ENCODE measurements at regions not wholly inside any gene's neighbourhood (a gene's known extent, or its start where the extent isn't known, plus 50 kb on each side); places are given as distances from the start of the nearest gene placed in this dataset.

DNA sequence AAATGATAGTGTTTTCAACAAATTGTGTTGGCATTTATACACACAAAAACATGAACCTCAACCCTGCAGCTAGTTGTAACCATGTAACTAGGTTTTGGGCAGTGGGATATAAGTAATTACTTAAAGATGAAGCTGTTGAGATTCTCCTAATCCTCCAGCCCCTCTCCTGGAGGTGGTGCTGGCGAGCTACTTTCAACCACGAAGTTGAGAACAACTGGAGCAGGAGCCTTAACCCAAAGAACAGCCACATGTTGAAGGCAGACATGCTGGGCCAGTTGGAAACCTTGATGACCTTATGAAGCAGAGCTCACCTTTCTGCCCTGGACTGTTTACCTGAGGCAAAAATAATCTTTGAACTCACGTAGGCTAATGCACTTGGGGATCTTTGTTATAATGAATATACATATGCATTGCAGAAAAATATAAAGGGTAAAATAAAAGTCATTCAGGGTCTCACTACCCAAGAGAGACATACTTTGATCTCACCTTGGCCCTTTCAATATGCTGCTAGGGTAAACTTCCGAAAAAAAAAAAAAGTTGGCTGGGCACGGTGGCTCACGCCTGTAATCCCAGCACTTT lies 89.6 kb upstream of the NPAS2 start:
- TF ChIP-seq CTCF (conservative IDR thresholded peaks at IDR 0.05): peak; percentile 68
- Mint-ChIP-seq H3K4me1 (ENCODE audit: unreplicated experiment) (peaks cover 9% of the 10 kb centered on the region), H3K36me3 (no peaks in the 10 kb centered on the region), H3K9me3 (peaks cover 4% of the 10 kb centered on the region), H3K4me3 (no peak overlapping the region), H3K27me3 (peaks cover 3% of the 10 kb centered on the region), H3K27ac (no peak overlapping the region)
- no peak for DNase-seq (ENCODE audit: extremely low spot score, unreplicated experiment)

DNA sequence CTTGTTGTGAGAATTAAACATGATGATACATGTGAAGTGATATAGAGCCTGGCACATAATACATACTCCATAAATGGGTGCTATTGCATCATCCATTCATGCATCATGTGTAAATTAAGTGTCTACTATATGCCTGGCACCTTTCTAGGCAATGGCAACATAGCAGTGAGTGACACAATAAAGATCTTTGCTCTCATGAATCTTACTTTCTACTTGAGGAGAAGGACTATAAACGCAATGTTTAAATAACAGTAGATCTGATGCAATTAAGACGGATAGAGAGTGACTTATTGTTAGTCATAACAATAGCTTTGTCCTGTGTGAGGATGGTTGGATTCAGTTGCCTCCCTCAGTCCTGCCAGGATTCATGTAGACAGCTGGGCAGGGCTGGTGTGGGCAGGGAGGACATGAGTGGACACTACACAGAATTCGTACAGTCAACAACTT lies 88.4 kb upstream of the NPAS2 start:
- Mint-ChIP-seq H3K4me3 (no peak overlapping the region), H3K27ac (no peak overlapping the region), H3K9me3 (peaks cover 4% of the 10 kb centered on the region), H3K4me1 (ENCODE audit: unreplicated experiment) (peaks cover 9% of the 10 kb centered on the region), H3K36me3 (no peaks in the 10 kb centered on the region), H3K27me3 (peaks cover 3% of the 10 kb centered on the region)
- no peak for TF ChIP-seq CTCF (conservative IDR thresholded peaks at IDR 0.05)
- no peak for DNase-seq (ENCODE audit: extremely low spot score, unreplicated experiment)

DNA sequence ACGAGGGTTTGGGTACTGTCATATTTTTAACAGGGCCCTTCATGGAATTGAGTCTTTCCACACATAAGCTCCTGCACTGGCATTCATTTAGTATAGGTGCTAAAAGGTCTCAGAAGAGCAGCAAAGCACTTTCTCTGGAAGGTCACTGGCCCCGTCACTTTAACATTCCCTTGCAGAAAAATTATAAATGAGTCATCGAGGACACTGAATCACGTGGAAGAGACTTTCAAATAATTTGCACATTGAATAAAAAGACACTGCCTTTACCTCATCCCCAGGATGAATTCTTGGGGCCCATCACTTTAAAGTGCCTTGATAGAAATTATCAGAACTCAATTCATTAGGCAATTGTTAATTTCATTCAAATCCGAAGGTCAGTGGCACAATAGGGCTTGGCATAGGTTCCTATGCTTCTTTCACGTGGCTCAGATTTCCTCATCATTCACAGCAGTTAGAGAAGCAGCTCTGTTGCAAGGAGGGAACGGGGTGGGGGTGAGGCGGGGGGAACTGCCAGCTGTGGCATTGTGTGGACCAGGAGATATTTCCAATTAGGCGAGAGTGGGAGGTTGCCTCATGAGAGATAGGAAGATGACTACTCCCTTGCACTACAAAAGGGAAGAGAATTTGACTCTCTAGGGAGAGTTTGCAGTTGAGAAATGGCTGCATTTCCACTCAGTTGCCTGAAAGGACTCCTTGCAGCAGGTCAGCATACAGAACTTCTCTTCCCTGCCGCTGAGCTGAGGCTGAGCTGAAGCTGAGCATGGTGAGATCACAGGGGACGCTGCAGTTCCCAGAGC lies 86.3 kb upstream of the NPAS2 start:
- no peak overlapping the region for H3K27ac Mint-ChIP-seq
- no peak overlapping the region for H3K4me3 Mint-ChIP-seq
- peaks cover 4% of the 10 kb centered on the region for H3K9me3 Mint-ChIP-seq
- peaks cover 9% of the 10 kb centered on the region for H3K4me1 Mint-ChIP-seq (ENCODE audit: unreplicated experiment)
- H3K27me3 Mint-ChIP-seq: no peaks in the 10 kb centered on the region
- H3K36me3 Mint-ChIP-seq: no peaks in the 10 kb centered on the region
- peak; percentile 30 for TF ChIP-seq CTCF (conservative IDR thresholded peaks at IDR 0.05)
- DNase-seq (ENCODE audit: extremely low spot score, unreplicated experiment): no peak

DNA sequence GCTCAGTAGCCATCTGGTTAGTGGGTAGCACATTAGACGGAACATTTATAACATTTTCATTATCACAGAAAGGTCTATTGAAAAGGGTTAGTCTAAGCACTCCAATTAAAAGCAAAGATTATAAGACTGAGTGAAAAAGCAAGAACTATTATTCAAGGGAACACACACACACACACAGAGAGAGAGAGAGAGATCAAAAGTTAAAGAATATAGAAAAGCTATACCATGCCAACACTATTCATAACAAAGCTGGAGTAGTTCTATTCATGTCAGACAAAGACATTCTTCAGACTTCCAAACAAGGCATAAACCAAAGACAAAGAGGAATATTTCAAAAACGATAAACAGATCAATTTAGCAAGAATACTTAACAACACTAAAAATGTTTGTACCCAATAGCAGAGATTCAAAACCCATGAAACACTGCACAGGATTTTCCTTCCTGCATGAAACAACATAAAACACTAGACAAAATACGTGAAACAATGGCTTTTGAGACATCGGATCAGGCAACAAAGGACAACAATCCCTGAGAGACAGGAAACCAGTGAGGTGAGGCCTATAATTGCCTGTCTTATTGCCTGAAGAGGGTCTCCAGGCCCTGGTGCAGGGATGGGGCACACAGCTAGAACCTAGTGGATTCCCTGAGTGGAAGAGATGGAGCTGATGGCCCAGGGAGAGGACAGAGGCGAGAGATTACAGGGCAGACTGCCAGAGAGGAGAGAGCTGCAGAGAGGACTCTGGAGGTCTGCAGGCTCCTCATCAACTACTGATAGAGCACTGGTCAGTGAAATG lies 83.6 kb upstream of the NPAS2 start:
- no peak overlapping the region for H3K4me3 Mint-ChIP-seq
- peaks cover 9% of the 10 kb centered on the region for H3K4me1 Mint-ChIP-seq (ENCODE audit: unreplicated experiment)
- no peak overlapping the region for H3K27ac Mint-ChIP-seq
- no peaks in the 10 kb centered on the region for H3K9me3 Mint-ChIP-seq
- no peak for TF ChIP-seq CTCF (conservative IDR thresholded peaks at IDR 0.05)
- no peaks in the 10 kb centered on the region for H3K36me3 Mint-ChIP-seq
- peaks cover 3% of the 10 kb centered on the region for H3K27me3 Mint-ChIP-seq
- DNase-seq (ENCODE audit: extremely low spot score, unreplicated experiment): no peak

- Mint-ChIP-seq H3K9me3 (no peaks in the 10 kb centered on the region), H3K27me3 (peaks cover 20% of the 10 kb centered on the region), H3K4me3 (no peak overlapping the region), H3K36me3 (no peaks in the 10 kb centered on the region), H3K27ac (no peak overlapping the region), H3K4me1 (ENCODE audit: unreplicated experiment) (peaks cover 18% of the 10 kb centered on the region)
- TF ChIP-seq CTCF (conservative IDR thresholded peaks at IDR 0.05): no peak
- no peak for DNase-seq (ENCODE audit: extremely low spot score, unreplicated experiment)
Observed at GRCh38 chr2:100739735-100740432, 80.1 kb upstream of the NPAS2 start.
